ENCODE measurements at regions not wholly inside any gene's neighbourhood (a gene's known extent, or its start where the extent isn't known, plus 50 kb on each side); places are given as distances from the start of the nearest gene placed in this dataset.

- Histone ChIP-seq H3K36me3 (ENCODE audit: control insufficient read depth, insufficient read depth, low read length) (no peaks in the 10 kb centered on the region), H3K14ac (replicated peaks; ENCODE audit: low read depth, low read length) (no peak overlapping the region), H2BK15ac (ENCODE audit: low read depth, low read length) (no peak overlapping the region), H3K9ac (ENCODE audit: low read depth, low read length) (no peak overlapping the region), H2BK5ac (ENCODE audit: low read depth, low read length, poor library complexity, severe bottlenecking) (no peak overlapping the region), H2AK9ac (replicated peaks; ENCODE audit: low read depth, low read length, poor library complexity) (no peak overlapping the region), H3K56ac (ENCODE audit: extremely low read depth, insufficient read depth, low read length) (no peak overlapping the region), H2AFZ (replicated peaks; ENCODE audit: low read length, poor library complexity) (no peak overlapping the region), H3K4me2 (ENCODE audit: low read depth, low read length) (no peak overlapping the region), H3K79me1 (ENCODE audit: low read depth in 1 of 2, low read length in 2 of 2) (no peaks in the 10 kb centered on the region), H4K91ac (ENCODE audit: insufficient read depth, low read depth, low read length) (no peak overlapping the region), H3K9me3 (ENCODE audit: control insufficient read depth, insufficient read depth, low read length) (no peaks in the 10 kb centered on the region), H4K8ac (ENCODE audit: low read depth in 2 of 2, low read length in 2 of 2) (no peak overlapping the region), H3K27me3 (ENCODE audit: control insufficient read depth, insufficient read depth, low read length) (peaks cover 4% of the 10 kb centered on the region; the same call in 1 of the 2 replicates), H4K20me1 (ENCODE audit: insufficient read depth, low read length) (no peaks in the 10 kb centered on the region), H3K23ac (ENCODE audit: low read depth, low read length) (no peak overlapping the region), H2AK5ac (ENCODE audit: low read depth, low read length) (no peak overlapping the region), H3K9me1 (ENCODE audit: insufficient read depth, low read length) (no peaks in the 10 kb centered on the region), H3K4me1 (ENCODE audit: control insufficient read depth, insufficient read depth, low read length) (peaks cover 2% of the 10 kb centered on the region; the same call in 1 of the 2 replicates), H3K18ac (ENCODE audit: low read depth, low read length) (no peak overlapping the region), H3K27ac (ENCODE audit: insufficient read depth, low read length) (no peak overlapping the region), H2BK20ac (ENCODE audit: low read depth, low read length) (no peak overlapping the region), H2BK120ac (ENCODE audit: low read depth, low read length) (no peak overlapping the region), H3K4ac (ENCODE audit: low read depth, low read length) (no peak overlapping the region), H3K4me3 (ENCODE audit: insufficient read depth, low read depth, low read length) (no peak overlapping the region), H4K5ac (ENCODE audit: low read depth, low read length) (no peak overlapping the region)
- DNase-seq (no peak), ATAC-seq (ENCODE audit: low read depth) (no peak)
- dilution Hi-C loops (cut with HindIII; ENCODE audit: low sequenced_read_pairs, unreplicated experiment), result no loop called here
- no peak for TF ChIP-seq MXI1 (IDR thresholded peaks at IDR 0.05; ENCODE audit: borderline replicate concordance, low read depth, low read length)
- no peak for TF ChIP-seq RCOR1 (IDR thresholded peaks at IDR 0.05; ENCODE audit: insufficient replicate concordance, low read length)
- TF ChIP-seq MAZ (IDR thresholded peaks at IDR 0.05; ENCODE audit: borderline replicate concordance, low read depth, low read length), result no peak
- no peak for TF ChIP-seq FOS (IDR thresholded peaks at IDR 0.05; ENCODE audit: low read depth, low read length)
- TF ChIP-seq, protein P1, sequence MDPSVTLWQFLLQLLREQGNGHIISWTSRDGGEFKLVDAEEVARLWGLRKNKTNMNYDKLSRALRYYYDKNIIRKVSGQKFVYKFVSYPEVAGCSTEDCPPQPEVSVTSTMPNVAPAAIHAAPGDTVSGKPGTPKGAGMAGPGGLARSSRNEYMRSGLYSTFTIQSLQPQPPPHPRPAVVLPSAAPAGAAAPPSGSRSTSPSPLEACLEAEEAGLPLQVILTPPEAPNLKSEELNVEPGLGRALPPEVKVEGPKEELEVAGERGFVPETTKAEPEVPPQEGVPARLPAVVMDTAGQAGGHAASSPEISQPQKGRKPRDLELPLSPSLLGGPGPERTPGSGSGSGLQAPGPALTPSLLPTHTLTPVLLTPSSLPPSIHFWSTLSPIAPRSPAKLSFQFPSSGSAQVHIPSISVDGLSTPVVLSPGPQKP (IDR thresholded peaks at IDR 0.05; ENCODE audit: borderline replicate concordance, low read depth, low read length), result no peak
- CTCF ChIA-PET, result no interaction called here
- POLR2A ChIA-PET (ENCODE audit: unreplicated experiment), result no interaction called here
- no TSS peak for BruUV-seq (replicated peaks)
- intact Hi-C loops (cut with micrococcal nuclease), result no loop called here
- WGBS, 2 experiments (ENCODE audit: extremely low coverage in 2 of 2, insufficient read length in 1 of 2), result no CpG with 5 or more reads among the region's 5 CpGs
- in situ Hi-C loops (cut with MboI; ENCODE audit: low sequenced_read_pairs), result loop anchor here (25.0 kb wide), 1 partner anchor 514 kb away; no protein-coding TSS in a partner anchor
Observed at GRCh38 chr3:194851254-194851653, 165.6 kb downstream of the FAM43A start.

All from IMR-90 (cell line).